HG02943 (cell line): ENCODE measurements at regions not wholly inside any gene's neighbourhood (a gene's known extent, or its start where the extent isn't known, plus 50 kb on each side); places are given as distances from the start of the nearest gene placed in this dataset.

Source experiments
- ATAC-seq: cut with Tn5 transposase; IDR thresholded peaks from one replicate; pipeline ENCODE4 v1.9.1; 2021; ENCODE audit warnings: mild to moderate bottlenecking, low read depth, moderate library complexity; ENCODE audit not compliant: unreplicated experiment

GRCh38 chr1:166221316-166221715 is 54.5 kb upstream of the FAM78B start:
- ATAC-seq = no peak

- ATAC-seq = no peak
These were observed 67.1 kb upstream of the FAM78B start for GRCh38 chr1:166233750-166234366.

DNA sequence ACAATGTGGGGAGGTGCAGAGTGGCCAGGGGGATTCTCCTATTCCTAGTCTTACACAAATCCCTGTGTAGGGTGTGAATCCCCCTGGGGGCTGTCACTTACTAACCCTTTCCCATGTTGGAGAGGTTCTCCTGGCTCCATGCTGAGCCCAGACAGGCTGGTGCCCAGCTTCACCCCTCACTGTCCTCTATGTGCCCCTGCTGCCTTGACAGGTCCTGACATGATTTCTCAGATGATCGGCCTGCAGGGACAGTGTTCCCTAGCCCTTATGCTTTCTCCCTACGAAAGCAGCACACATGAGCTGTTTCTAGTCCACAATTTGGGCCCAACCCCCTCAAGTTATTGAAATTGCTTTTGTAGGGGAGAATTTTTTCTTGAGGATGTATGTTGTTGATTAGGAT is 68.9 kb upstream of the FAM78B start:
- ATAC-seq = no peak

DNA sequence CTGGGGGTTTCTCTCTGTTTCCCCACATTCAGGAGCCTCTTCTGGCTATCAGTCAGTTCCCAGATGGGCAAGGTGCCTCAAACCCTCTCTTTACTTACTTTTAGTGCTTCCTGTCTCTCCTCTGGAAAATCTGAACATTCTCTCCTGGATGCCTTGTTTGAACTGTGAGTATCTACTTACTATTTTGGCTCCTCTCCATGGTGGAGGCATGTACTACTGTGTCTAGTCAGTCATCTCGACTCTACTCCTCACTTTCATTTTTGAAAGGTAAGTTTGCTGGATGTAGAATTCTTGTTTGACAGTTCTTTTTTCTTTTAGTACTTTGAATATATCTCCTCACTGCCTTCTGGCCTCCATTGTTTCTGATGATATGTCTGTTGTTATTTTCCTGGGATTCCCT is 70.9 kb upstream of the FAM78B start:
- no peak for ATAC-seq

GRCh38 chr1:166253076-166253779 is 86.4 kb upstream of the FAM78B start:
- ATAC-seq = no peak

DNA sequence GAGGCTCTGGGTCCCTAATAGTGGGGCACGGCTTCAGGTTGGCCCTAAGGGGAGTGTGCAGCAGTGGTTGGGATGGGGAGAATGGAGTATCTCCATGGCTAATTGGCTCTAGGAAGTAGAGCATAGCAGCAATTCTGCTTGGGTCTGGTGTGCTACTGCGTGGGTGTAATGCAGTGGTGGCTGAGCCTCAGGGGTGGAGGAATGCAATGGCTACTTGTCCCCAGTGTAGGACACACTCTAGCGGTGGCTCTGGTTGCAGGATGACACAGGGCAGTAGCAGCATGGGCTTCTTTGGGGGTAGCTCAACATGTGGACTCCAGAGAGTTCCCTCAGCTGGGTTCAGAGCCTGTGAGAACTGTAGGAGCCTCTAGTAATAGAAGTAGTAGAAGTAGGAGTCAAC is 91.2 kb upstream of the FAM78B start:
- no peak for ATAC-seq

DNA sequence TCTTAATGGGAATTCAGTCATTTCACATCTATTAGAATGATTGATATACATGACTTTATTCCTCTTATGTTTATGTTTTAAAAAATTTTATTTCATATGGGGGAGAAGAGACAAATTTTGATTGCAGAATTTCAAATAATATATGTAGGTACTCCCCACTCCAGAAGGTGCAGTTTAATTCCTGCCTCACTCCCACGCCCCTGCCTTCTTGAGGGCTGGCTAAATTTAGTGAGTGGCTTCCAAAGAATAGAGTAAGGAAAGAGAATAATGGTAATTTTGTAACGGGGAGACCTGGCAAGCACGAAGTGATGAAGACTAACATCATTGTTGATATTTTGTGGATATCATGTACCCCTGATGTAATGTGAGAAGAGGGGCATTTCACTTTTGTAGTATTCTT is 94.7 kb upstream of the FAM78B start:
- ATAC-seq = no peak

- ATAC-seq = no peak
These were observed 103.8 kb upstream of the FAM78B start for GRCh38 chr1:166270476-166271150.

GRCh38 chr1:166271151-166271538 is 104.3 kb upstream of the FAM78B start:
- no peak for ATAC-seq

DNA sequence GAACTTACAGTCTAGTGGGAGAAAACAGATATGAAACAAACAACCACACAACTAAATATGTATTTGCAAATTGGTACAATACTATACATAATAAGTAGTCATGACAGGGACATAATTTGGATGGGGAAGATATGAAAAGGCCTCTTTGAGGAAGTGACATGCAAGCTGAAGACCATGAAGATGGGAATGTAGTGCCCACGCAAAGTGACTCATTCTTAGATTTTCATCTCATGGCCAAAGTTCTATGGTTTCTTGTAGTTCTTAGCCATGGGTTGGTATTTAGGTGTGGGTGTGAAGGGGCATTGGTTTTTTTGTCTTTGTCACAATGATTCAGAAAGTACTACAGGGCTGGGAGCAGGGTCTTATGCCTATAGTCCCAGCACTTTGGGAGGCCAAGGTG is 105.4 kb upstream of the FAM78B start:
- no peak for ATAC-seq

DNA sequence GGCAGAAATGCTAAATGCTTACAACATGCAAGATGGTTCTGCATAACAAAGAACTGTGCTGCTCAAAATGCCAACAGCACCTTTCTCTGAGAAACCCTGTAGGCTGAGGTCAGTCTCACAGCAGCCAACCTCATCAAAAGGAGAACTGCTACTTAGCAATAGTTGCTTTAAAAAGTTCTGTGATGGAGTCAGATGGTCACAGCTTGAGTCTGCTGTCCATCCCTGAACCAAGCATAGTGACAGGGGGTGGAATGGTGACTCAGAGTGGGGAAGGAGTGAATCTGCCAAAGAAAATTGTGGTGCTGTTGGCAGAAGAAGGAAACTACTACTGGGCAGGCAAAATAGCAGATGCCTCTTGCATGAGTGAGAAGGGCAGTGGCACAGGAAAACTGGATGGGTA is 106.0 kb upstream of the FAM78B start:
- no peak for ATAC-seq

GRCh38 chr1:166273618-166274017 is 106.8 kb upstream of the FAM78B start:
- no peak for ATAC-seq

DNA sequence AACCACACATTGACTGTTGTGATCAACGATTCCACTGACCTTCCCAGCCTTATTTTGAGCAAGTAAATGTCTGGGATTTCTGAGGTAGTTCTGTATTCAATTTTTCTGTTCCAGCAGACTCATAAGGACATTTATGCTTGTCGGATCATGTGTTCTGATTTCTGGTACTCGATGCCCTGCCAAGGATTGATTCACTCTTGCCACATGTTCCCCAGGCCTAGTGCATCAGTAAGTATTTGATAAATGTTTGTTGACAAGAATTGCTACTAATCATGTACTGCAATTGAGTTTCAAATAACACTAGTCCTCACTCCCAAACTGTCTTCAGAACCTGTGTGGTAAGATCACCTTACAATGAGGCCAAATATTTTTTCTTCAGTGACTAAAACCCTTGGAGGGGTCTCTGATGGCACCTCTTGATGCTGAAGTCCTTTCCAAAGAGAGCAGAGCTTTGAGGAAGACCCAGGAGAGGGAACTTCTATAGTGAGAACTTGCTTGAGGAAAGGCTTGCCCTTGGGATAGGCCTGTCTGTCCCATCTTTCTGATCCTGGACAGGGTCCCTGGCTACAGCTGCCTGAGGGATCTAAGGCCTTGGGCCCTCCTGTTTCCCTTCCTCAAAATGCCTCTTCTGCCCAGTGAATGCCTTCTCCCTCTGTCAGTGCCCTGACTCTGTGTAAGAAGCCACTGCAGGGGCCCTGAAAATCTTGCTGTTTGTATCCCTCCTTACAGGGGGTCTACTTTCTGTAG is 115.8 kb upstream of the FAM78B start:
- no peak for ATAC-seq

- ATAC-seq = no peak
These were observed 116.4 kb upstream of the FAM78B start for GRCh38 chr1:166283190-166283589.

DNA sequence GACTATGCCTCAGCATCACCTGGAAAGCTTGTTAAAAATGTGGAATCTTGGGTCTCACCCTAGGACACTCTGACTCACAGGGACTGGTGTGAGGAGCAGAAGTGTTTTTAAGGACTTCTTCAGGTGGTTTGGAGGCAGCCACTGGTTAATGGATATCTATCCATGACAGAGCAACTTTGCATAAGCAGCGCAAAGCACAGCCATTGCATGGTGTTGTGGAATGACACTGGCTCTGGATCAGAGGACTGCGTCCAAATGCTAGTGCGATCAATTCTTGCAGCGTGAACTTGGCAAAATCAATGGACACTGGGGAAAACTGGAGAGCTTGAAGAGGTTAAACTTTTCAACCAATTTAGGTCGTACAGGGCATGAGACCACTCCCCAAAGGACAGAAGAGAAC is 116.8 kb upstream of the FAM78B start:
- no peak for ATAC-seq

GRCh38 chr1:166289309-166290050 is 122.7 kb upstream of the FAM78B start:
- ATAC-seq = no peak

DNA sequence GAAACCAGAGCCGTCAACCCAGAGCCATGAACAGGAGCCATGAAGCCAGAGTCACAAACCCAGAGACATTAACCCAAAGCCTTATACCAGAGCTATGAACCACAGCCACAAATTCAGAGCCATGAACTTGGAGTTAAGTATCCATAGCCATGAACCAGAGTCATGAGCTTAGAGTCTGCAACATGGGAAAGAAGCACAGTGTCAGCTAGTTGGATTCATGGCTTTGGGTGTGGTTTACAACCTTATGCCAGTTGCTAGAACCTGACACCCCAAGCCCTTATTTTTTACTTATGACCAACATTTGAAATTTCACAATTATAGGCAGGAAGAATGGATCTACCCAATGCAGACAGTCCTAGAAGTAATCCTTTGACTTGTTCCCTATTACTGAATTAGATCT is 128.9 kb upstream of the FAM78B start:
- no peak for ATAC-seq

DNA sequence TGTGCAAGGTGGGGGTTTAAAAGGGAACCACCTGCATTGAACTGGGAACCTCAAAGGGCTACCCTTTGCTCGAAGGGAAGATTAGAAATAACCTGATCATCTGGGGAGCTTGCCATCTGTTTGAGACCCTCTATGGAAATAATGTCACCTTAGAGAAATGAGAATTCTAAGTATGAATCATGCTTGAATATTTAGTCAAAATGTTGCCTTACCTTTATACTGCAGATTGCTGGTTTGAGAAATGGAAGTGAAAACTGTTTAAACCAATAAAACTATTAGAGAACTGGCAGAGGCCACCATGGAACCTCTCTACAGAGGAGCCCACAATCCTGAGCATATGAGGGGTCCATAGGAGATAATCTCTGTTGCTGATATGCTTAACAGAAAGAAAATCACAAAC is 131.2 kb upstream of the FAM78B start:
- ATAC-seq = no peak

DNA sequence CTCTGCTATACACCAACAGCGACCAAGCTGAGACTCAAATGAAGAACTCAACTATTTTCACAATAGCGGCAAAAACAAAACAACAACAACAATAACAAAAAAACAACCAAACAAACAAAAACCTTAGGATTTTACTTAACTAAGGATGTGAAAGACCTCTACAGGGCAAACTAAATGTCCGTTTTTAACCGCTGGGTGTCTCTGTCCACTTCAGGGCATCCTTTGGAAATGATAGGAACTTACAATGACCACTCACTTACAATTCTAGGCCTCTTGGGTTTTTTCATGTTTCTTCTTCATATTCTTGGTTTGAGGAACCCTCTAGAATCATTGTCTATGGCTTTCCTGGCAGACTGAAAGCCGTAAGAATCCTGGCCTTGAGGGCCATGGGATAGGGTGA is 134.0 kb upstream of the FAM78B start:
- no peak for ATAC-seq

DNA sequence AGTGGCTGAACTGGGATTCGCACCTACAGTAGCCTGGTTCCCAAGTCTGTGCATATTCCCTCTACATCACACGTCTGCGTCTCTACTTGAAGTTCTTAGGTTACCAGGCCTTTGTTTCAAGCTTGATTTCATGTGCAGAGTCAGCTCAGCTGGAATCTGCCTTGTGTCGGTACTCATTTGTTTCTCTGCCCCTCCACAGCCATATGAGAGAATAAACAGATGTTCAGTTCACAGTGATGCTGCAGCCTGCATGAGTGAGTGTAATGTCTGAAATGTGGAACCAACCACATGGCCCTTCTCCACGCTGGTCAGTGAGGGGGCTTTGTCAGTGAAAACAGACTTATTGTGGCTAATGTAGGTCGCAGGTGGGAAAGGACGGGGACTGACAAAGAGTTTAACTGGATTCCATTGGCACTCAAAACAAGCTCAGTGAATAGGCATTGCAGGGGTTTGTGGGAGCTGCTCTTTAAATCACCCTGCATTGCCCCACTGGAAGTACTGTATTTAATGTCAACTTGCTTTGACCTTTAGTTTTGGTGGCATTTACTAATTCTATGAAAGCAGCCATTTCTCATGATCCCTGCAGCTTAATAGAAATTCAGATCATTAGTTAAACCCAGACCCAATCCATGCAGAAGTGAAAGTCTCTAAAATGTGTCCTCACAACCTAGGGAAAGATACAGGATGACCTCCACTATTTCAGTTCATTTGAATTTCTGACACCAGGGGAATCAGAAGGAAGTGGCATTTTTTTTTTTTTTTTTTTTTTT is 136.4 kb upstream of the FAM78B start:
- no peak for ATAC-seq
